ENCODE measurements at regions not wholly inside any gene's neighbourhood (a gene's known extent, or its start where the extent isn't known, plus 50 kb on each side); places are given as distances from the start of the nearest gene placed in this dataset.

DNA sequence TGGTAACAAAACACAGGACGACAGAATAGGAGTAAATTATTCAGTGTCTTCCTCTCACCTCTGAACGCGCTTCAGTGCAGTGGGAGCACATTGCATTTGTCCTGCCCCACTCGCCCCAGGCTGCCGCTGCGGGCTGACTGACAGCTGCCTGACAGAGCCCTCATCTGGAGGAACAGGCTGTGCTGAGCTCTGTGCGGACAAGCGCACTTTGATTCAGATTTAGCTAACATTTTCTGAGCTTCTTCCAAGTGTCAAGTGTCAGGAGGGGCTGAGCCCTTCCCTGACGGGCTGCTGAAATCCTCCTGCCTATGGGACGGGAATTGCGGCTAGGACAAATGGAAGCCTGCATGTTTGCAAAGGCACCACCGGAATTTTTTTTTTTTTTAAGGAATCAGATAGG, 383.0 kb upstream of the CDH4 start:
- no peaks in the 10 kb centered on the region for H3K9me3 ChIP-seq (ENCODE audit: control insufficient read depth, insufficient read depth, low read length)
- WGBS (ENCODE audit: insufficient coverage) = 68% methylated on average over 11 of the region's 12 CpGs
- no peaks in the 10 kb centered on the region for H3K4me1 ChIP-seq (ENCODE audit: control insufficient read depth, insufficient read depth, low read length)
- no peaks in the 10 kb centered on the region for H3K27me3 ChIP-seq (ENCODE audit: control insufficient read depth, insufficient read depth, low read length)
- H3K27ac ChIP-seq (ENCODE audit: low read depth, low read length) = no peak overlapping the region
- no peaks in the 10 kb centered on the region for H3K36me3 ChIP-seq (ENCODE audit: control insufficient read depth, insufficient read depth, low read length)
- DNase-seq (ENCODE audit: low read depth in 4 of 6, low spot score in 6 of 6) = no peak
- H3K4me3 ChIP-seq (ENCODE audit: low read depth, low read length) = no peak overlapping the region

DNA sequence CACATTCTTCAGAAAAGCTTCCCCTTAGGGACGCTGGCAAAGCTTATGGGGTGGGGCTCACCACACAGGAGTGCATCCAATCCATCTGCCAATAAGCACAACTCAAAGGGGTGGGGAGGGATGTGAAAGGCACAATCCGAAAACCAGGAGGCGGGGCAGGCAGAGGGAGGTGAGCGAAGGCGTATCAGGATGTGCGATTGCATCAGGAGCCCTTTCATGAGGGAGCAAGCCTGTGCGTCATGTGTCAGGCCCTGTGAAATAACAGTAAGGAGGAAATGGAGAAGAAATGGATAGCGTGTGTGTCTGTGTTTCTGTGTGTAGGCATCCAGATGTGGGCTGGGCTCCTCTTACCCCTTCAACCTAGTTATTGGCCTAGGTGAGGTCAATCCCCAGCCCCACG, 382.4 kb upstream of the CDH4 start:
- no peaks in the 10 kb centered on the region for H3K4me1 ChIP-seq (ENCODE audit: control insufficient read depth, insufficient read depth, low read length)
- no peaks in the 10 kb centered on the region for H3K36me3 ChIP-seq (ENCODE audit: control insufficient read depth, insufficient read depth, low read length)
- no peak overlapping the region for H3K27ac ChIP-seq (ENCODE audit: low read depth, low read length)
- DNase-seq (ENCODE audit: low read depth in 4 of 6, low spot score in 6 of 6) = no peak
- WGBS (ENCODE audit: insufficient coverage) = 89% methylated on average over 3 of the region's 9 CpGs
- no peaks in the 10 kb centered on the region for H3K9me3 ChIP-seq (ENCODE audit: control insufficient read depth, insufficient read depth, low read length)
- no peak overlapping the region for H3K4me3 ChIP-seq (ENCODE audit: low read depth, low read length)
- no peaks in the 10 kb centered on the region for H3K27me3 ChIP-seq (ENCODE audit: control insufficient read depth, insufficient read depth, low read length)

DNA sequence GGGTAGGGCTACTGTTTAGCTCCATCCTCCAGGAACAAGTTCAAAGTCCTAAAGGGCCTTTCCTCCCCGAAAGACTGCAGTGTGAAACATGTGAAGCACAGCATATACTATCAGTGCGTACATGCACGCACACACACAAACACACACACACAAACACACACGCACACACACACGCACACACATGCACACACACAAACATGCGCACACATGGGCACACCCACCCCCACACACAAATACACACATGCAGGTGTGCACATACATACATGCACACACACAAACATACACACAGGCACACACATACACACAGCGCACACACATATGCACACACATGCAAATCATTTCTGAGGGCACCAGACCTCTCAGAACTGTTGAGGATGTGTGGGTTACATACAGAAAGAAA, 382.0 kb upstream of the CDH4 start:
- H3K4me1 ChIP-seq (ENCODE audit: control insufficient read depth, insufficient read depth, low read length) = no peaks in the 10 kb centered on the region

DNA sequence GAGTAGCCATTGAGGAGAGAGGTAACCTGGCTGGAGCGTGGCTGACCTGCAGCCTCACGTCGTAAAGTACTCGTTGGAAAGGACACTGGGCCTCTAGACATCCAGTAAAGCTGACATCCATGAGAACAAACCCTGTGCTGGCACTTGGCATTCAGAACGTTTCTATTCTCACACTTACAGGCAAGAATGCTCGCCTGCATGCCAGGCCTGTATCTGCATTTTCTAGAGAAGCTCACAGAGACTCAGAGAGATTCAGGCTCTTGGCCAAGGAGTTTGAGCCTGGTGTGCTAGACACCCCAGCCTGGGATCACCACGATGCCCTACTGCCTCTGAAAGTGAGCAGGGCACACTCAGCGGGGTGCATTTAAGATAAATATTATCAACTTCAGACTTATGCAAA, 379.8 kb upstream of the CDH4 start:
- Histone ChIP-seq H3K4me1 (ENCODE audit: control insufficient read depth, insufficient read depth, low read length) (no peaks in the 10 kb centered on the region), H3K9me3 (ENCODE audit: control insufficient read depth, insufficient read depth, low read length) (no peaks in the 10 kb centered on the region), H3K36me3 (ENCODE audit: control insufficient read depth, insufficient read depth, low read length) (no peaks in the 10 kb centered on the region), H3K27me3 (ENCODE audit: control insufficient read depth, insufficient read depth, low read length) (no peaks in the 10 kb centered on the region), H3K4me3 (ENCODE audit: low read depth, low read length) (no peak overlapping the region), H3K27ac (ENCODE audit: low read depth, low read length) (no peak overlapping the region)
- 62% methylated on average over 6 of the region's 8 CpGs for WGBS (ENCODE audit: insufficient coverage)
- DNase-seq (ENCODE audit: low read depth in 4 of 6, low spot score in 6 of 6) = peak in 1 of 6 donors; percentile 56

More for the DNA sequence above, 382.0 kb upstream of the CDH4 start:
- H3K9me3 ChIP-seq (ENCODE audit: control insufficient read depth, insufficient read depth, low read length) = no peaks in the 10 kb centered on the region
- H3K4me3 ChIP-seq (ENCODE audit: low read depth, low read length) = no peak overlapping the region
- no peaks in the 10 kb centered on the region for H3K27me3 ChIP-seq (ENCODE audit: control insufficient read depth, insufficient read depth, low read length)
- no peak for DNase-seq (ENCODE audit: low read depth in 4 of 6, low spot score in 6 of 6)
- no peak overlapping the region for H3K27ac ChIP-seq (ENCODE audit: low read depth, low read length)
- no peaks in the 10 kb centered on the region for H3K36me3 ChIP-seq (ENCODE audit: control insufficient read depth, insufficient read depth, low read length)
- WGBS (ENCODE audit: insufficient coverage) = 95% methylated on average over 5 of the region's 7 CpGs

DNA sequence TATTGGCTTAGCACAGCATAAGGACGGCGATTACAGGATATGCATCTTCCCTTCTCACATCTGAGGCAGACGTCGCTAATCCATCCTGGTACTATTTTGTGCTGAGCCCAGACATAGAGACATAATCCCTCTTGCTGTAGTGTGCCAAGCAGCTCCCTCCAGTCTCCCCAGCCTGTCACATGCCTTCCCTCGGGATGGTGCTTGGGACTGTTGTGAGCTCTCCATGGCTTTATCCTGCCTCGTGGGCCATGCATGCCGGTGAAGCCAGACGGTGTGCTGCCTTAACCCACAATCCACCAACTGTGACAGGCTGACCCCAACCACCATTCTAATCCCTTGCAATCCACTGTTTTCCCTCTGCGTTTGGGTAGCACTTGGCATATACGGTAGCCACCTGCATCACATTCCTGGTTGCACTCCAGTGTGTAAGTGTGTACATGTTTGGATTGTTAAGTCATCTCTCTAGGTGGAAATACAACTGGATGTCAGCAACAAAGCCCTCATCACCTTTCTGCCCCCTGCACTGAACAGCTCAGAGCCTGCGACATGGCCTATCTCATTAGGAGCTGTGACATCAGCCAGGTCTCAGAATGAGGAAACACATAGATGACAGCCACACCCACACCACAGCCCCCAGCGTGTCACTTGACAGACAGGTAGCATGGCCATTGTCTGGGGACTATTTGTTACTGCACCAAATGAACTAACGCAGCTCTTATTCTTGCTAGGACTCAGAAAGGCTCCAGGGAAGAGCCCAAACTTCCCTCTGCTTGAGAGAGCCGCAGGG, 374.8 kb upstream of the CDH4 start:
- no peaks in the 10 kb centered on the region for H3K27me3 ChIP-seq (ENCODE audit: control insufficient read depth, insufficient read depth, low read length)
- no peaks in the 10 kb centered on the region for H3K4me1 ChIP-seq (ENCODE audit: control insufficient read depth, insufficient read depth, low read length)
- 79% methylated on average over 11 of the region's 14 CpGs for WGBS (ENCODE audit: insufficient coverage)
- DNase-seq (ENCODE audit: low read depth in 4 of 6, low spot score in 6 of 6) = peak in 2 of 6 donors; percentile 16 to 32
- H3K36me3 ChIP-seq (ENCODE audit: control insufficient read depth, insufficient read depth, low read length) = no peaks in the 10 kb centered on the region
- no peak overlapping the region for H3K4me3 ChIP-seq (ENCODE audit: low read depth, low read length)
- H3K27ac ChIP-seq (ENCODE audit: low read depth, low read length) = no peak overlapping the region
- no peaks in the 10 kb centered on the region for H3K9me3 ChIP-seq (ENCODE audit: control insufficient read depth, insufficient read depth, low read length)

DNA sequence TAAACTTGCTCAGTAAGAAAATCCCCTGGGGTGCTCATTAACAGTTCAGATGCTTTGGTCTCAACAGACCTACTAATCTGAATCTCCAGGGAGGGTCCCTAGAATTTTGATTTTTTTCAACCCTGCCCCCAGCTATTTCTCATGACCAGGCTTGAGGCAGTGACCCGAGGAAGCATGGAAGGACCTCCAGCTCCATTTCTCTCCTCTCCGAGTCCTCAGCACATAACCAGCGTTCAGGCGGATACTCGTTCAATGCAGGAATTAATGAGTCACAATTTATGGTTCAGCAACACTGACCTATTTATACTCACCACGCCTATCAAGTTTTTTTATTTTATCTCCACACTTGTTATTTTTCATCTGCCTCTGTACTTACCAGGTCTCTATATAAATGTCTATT, 369.2 kb upstream of the CDH4 start:
- Histone ChIP-seq H3K36me3 (ENCODE audit: control insufficient read depth, insufficient read depth, low read length) (no peaks in the 10 kb centered on the region), H3K4me1 (ENCODE audit: control insufficient read depth, insufficient read depth, low read length) (no peaks in the 10 kb centered on the region), H3K9me3 (ENCODE audit: control insufficient read depth, insufficient read depth, low read length) (no peaks in the 10 kb centered on the region), H3K27me3 (ENCODE audit: control insufficient read depth, insufficient read depth, low read length) (no peaks in the 10 kb centered on the region), H3K27ac (ENCODE audit: low read depth, low read length) (no peak overlapping the region), H3K4me3 (ENCODE audit: low read depth, low read length) (no peak overlapping the region)
- no peak for DNase-seq (ENCODE audit: low read depth in 4 of 6, low spot score in 6 of 6)
- 47% methylated on average over 5 of the region's 6 CpGs for WGBS (ENCODE audit: insufficient coverage)

DNA sequence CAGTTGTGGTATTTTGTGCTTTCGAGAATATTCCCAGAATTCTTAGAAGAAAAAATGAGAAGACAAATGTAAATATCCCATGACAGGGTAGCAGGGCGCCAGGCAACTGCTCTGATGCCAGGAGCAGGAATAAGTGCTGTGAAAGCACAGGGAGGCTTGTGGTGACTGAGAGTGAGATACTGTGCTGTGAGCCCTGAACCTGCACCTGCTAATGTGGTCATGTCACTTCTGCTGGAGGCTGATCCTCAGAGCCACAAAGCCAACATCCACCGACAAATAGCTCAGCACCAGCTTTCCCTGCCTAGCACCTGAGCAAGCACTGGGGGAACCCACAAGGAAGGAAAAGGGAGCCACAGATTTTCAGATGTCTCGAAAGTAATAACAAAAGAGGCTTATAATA, 368.6 kb upstream of the CDH4 start:
- H3K36me3 ChIP-seq (ENCODE audit: control insufficient read depth, insufficient read depth, low read length) = no peaks in the 10 kb centered on the region
- no peak overlapping the region for H3K27ac ChIP-seq (ENCODE audit: low read depth, low read length)
- WGBS (ENCODE audit: insufficient coverage) = 90% methylated on average over 2 of the region's 4 CpGs
- no peaks in the 10 kb centered on the region for H3K4me1 ChIP-seq (ENCODE audit: control insufficient read depth, insufficient read depth, low read length)
- no peak overlapping the region for H3K4me3 ChIP-seq (ENCODE audit: low read depth, low read length)
- DNase-seq (ENCODE audit: low read depth in 4 of 6, low spot score in 6 of 6) = no peak
- H3K27me3 ChIP-seq (ENCODE audit: control insufficient read depth, insufficient read depth, low read length) = no peaks in the 10 kb centered on the region
- H3K9me3 ChIP-seq (ENCODE audit: control insufficient read depth, insufficient read depth, low read length) = no peaks in the 10 kb centered on the region

DNA sequence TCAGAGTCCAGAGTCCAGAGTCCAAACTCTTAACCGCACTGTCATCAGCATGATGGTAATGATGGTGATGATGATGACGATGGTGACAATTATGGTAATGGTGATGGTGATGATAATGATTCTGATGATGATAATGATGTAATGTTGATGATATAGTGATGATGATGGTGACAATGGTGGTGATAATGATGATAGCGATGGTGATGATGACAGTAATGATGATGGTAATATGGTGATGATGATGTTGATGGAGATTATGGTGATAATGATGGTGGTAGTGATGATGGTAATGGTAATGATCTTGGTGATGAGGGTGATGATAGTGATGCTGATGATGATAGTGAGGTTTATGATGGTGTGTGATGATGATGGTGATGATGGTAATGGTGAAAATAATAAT, 367.8 kb upstream of the CDH4 start:
- DNase-seq (ENCODE audit: low read depth in 4 of 6, low spot score in 6 of 6) = no peak
- 98% methylated on average over 3 of the region's 3 CpGs for WGBS (ENCODE audit: insufficient coverage)
- H3K4me3 ChIP-seq (ENCODE audit: low read depth, low read length) = no peak overlapping the region

DNA sequence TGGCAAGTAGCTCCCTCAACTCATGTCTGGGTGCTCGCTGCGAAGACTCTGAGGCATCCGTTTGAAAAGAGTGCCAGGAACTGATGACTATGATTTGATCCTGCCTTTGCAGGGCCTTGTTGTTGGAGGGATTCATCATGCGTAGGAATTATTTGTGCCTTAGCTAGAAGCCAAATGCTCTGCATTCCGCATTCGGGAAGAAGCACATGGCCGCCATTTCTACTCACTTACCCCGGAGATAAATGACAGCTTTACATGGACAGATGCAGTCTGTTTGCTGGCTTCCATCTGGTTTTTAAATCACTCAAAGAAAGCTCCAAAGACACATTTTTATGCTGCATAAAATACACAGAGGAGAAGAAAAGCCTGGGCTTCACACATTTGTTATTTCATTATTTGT, 363.3 kb upstream of the CDH4 start:
- H3K27me3 ChIP-seq (ENCODE audit: control insufficient read depth, insufficient read depth, low read length) = no peaks in the 10 kb centered on the region
- no peaks in the 10 kb centered on the region for H3K9me3 ChIP-seq (ENCODE audit: control insufficient read depth, insufficient read depth, low read length)
- peak in 2 of 6 donors; percentile 85 to 87 for DNase-seq (ENCODE audit: low read depth in 4 of 6, low spot score in 6 of 6)
- H3K4me1 ChIP-seq (ENCODE audit: control insufficient read depth, insufficient read depth, low read length) = no peaks in the 10 kb centered on the region
- H3K4me3 ChIP-seq (ENCODE audit: low read depth, low read length) = no peak overlapping the region
- H3K27ac ChIP-seq (ENCODE audit: low read depth, low read length) = no peak overlapping the region
- no peaks in the 10 kb centered on the region for H3K36me3 ChIP-seq (ENCODE audit: control insufficient read depth, insufficient read depth, low read length)
- WGBS (ENCODE audit: insufficient coverage) = 40% methylated on average over 1 of the region's 8 CpGs

More for the DNA sequence above, 367.8 kb upstream of the CDH4 start:
- Histone ChIP-seq H3K9me3 (ENCODE audit: control insufficient read depth, insufficient read depth, low read length) (no peaks in the 10 kb centered on the region), H3K4me1 (ENCODE audit: control insufficient read depth, insufficient read depth, low read length) (no peaks in the 10 kb centered on the region), H3K36me3 (ENCODE audit: control insufficient read depth, insufficient read depth, low read length) (no peaks in the 10 kb centered on the region), H3K27ac (ENCODE audit: low read depth, low read length) (no peak overlapping the region), H3K27me3 (ENCODE audit: control insufficient read depth, insufficient read depth, low read length) (no peaks in the 10 kb centered on the region)

DNA sequence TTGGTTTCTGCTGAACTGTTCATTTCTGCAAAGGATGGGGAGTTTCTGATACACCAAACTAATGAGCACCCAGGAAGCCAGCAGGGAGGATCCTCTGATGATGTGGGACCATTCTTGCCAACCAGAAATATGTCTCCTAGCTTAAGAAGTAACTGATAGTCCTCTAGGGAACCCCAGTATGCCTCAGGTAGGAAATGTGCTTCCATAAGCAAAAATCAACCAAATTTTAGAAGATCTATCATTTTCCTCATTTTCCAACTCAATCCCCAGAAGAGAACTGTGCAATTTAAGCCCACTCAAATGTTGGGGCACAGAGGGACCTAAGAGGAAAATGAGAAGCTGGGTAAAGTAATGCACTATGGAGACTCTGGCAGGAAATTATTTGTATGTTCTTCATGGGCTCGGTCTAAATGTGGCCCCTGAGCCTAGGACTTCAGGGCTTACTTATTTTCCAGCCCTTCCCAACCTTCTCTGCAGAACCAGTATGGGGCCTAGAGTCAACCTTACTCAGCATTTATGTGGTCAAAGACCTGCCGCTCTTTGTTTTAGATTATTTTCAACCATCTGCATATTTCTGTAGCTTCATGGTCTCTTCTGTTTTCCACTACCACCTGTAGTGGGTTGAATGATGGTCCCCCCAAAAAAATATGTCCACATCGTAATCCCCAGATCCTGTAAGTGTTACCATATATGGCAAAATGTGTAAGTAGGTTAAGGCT, 359.8 kb upstream of the CDH4 start:
- H3K27ac ChIP-seq (ENCODE audit: low read depth, low read length) = no peak overlapping the region
- 82% methylated on average over 1 of the region's 3 CpGs for whole genome bisulfite sequencing (ENCODE audit: insufficient coverage)

More for the DNA sequence above, 359.8 kb upstream of the CDH4 start:
- DNase-seq (ENCODE audit: low read depth in 4 of 6, low spot score in 6 of 6) = no peak
- Histone ChIP-seq H3K9me3 (ENCODE audit: control insufficient read depth, insufficient read depth, low read length) (no peaks in the 10 kb centered on the region), H3K4me1 (ENCODE audit: control insufficient read depth, insufficient read depth, low read length) (no peaks in the 10 kb centered on the region), H3K36me3 (ENCODE audit: control insufficient read depth, insufficient read depth, low read length) (no peaks in the 10 kb centered on the region), H3K4me3 (ENCODE audit: low read depth, low read length) (no peak overlapping the region), H3K27me3 (ENCODE audit: control insufficient read depth, insufficient read depth, low read length) (no peaks in the 10 kb centered on the region)
